ENCODE measurements at regions not wholly inside any gene's neighbourhood (a gene's known extent, or its start where the extent isn't known, plus 50 kb on each side); places are given as distances from the start of the nearest gene placed in this dataset.
A peak's percentile ranks its signal among the peaks of the same experiment; 100 is the strongest.

- peak; percentile 84; the same call in 1 of the 2 replicates for TF ChIP-seq ZBTB4 (CRISPR knock-in tag; IDR thresholded peaks at IDR 0.05)
- TF ChIP-seq GABPA (IDR thresholded peaks at IDR 0.05; ENCODE audit: low read depth): no peak
- 0 out of 2 replicates have a peak, but pooled peaks have one; percentile 74 for TF ChIP-seq IRF4 (IDR thresholded peaks at IDR 0.05; ENCODE audit: low read depth, low read length)
- TF ChIP-seq JUND (IDR thresholded peaks at IDR 0.05; ENCODE audit: low read depth, low read length): no peak
- peak; percentile 22 for TF ChIP-seq SP1 (IDR thresholded peaks at IDR 0.05; ENCODE audit: low read depth, low read length)
- TF ChIP-seq TBL1XR1 (IDR thresholded peaks at IDR 0.05; ENCODE audit: low read depth, low read length): 0 out of 2 replicates have a peak, but pooled peaks have one; percentile 34
- peak; percentile 86 for TF ChIP-seq ATF2 (IDR thresholded peaks at IDR 0.05; ENCODE audit: low read length)
- peak; percentile 85 for TF ChIP-seq RUNX3 (IDR thresholded peaks at IDR 0.05; ENCODE audit: low read length)
- TF ChIP-seq BHLHE40 (IDR thresholded peaks at IDR 0.05; ENCODE audit: borderline replicate concordance in 1 of 2, low read depth in 2 of 2, low read length in 1 of 2): peak; percentile 21 to 26; a peak in 1 of 4 replicates
- 0 out of 2 replicates have a peak, but pooled peaks have one; percentile 42 for TF ChIP-seq DPF2 (IDR thresholded peaks at IDR 0.05)
- peak; percentile 61 for TF ChIP-seq YY1 (IDR thresholded peaks at IDR 0.05; ENCODE audit: low read depth, low read length)
- TF ChIP-seq PML (IDR thresholded peaks at IDR 0.05; ENCODE audit: low read length): no peak
- peak; percentile 32 for TF ChIP-seq MEF2B (IDR thresholded peaks at IDR 0.05; ENCODE audit: partially characterized antibody, poor library complexity, severe bottlenecking)
- peak in 1 of 2 experiments; percentile 29; a peak in 1 of 4 replicates for TF ChIP-seq EP300 (IDR thresholded peaks at IDR 0.05; ENCODE audit: borderline replicate concordance in 1 of 2, control insufficient read depth in 1 of 2, low read depth in 2 of 2, low read length in 2 of 2)
- TF ChIP-seq BACH1 (IDR thresholded peaks at IDR 0.05; ENCODE audit: borderline replicate concordance): no peak
- TF ChIP-seq IRF3 (IDR thresholded peaks at IDR 0.05): no peak
- TF ChIP-seq ZBED1 (IDR thresholded peaks at IDR 0.05; ENCODE audit: borderline replicate concordance): peak; percentile 76; the same call in 1 of the 2 replicates
- peak; percentile 28 for TF ChIP-seq BCL3 (IDR thresholded peaks at IDR 0.05; ENCODE audit: borderline replicate concordance, insufficient read depth, low read depth, low read length, poor library complexity, severe bottlenecking)
- TF ChIP-seq RB1 (IDR thresholded peaks at IDR 0.05; ENCODE audit: borderline replicate concordance): no peak
- TF ChIP-seq BCL11A (IDR thresholded peaks at IDR 0.05; ENCODE audit: low read depth, low read length): peak; percentile 39; the same call in 1 of the 2 replicates
Observed at GRCh38 chr5:124910354-124911016, 164.0 kb upstream of the ZNF608 start (continued).

Data from GM12878 (cell line).